PC-3 (cell line): ENCODE measurements at regions not wholly inside any gene's neighbourhood (a gene's known extent, or its start where the extent isn't known, plus 50 kb on each side); places are given as distances from the start of the nearest gene placed in this dataset.
A peak's percentile ranks its signal among the peaks of the same experiment; 100 is the strongest.

Experiments
- EZH2 ChIP-seq: fragments of 300-600 bp; sonication (generic); IDR thresholded peaks from one replicate; pipeline ENCODE4 v1.6.1; 2017; ENCODE audit warnings: antibody characterized with exemption, mild to moderate bottlenecking, low read length; ENCODE audit not compliant: unreplicated experiment
- TF ChIP-seq, protein P1 (sequence below): fragments of 300-600 bp; sonication (generic); conservative IDR thresholded peaks from 2 replicates; pipeline ENCODE4 v1.5.1; 2017; ENCODE audit warnings: antibody characterized with exemption, low read depth, mild to moderate bottlenecking, low read length

GRCh38 chr9:4386819-4387218 is 87.0 kb upstream of the GLIS3 start:
- TF ChIP-seq, protein P1, sequence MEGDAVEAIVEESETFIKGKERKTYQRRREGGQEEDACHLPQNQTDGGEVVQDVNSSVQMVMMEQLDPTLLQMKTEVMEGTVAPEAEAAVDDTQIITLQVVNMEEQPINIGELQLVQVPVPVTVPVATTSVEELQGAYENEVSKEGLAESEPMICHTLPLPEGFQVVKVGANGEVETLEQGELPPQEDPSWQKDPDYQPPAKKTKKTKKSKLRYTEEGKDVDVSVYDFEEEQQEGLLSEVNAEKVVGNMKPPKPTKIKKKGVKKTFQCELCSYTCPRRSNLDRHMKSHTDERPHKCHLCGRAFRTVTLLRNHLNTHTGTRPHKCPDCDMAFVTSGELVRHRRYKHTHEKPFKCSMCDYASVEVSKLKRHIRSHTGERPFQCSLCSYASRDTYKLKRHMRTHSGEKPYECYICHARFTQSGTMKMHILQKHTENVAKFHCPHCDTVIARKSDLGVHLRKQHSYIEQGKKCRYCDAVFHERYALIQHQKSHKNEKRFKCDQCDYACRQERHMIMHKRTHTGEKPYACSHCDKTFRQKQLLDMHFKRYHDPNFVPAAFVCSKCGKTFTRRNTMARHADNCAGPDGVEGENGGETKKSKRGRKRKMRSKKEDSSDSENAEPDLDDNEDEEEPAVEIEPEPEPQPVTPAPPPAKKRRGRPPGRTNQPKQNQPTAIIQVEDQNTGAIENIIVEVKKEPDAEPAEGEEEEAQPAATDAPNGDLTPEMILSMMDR: peak; percentile 23; the same call in 1 of the 2 replicates
- no peak for TF ChIP-seq EZH2
